ENCODE measurements at regions not wholly inside any gene's neighbourhood (a gene's known extent, or its start where the extent isn't known, plus 50 kb on each side); places are given as distances from the start of the nearest gene placed in this dataset.

GRCh38 chr2:166614029-166614428 lies 120.0 kb upstream of the SCN7A start:
- TF ChIP-seq CTCF (conservative IDR thresholded peaks at IDR 0.05; ENCODE audit: low read depth in 2 of 2): no peak
- no peak for TF ChIP-seq EZH2 (IDR thresholded peaks at IDR 0.05; ENCODE audit: low read depth, unreplicated experiment)
- no peak for TF ChIP-seq REST (IDR thresholded peaks at IDR 0.05; ENCODE audit: unreplicated experiment)
- no peak for TF ChIP-seq POLR2AphosphoS5 (IDR thresholded peaks at IDR 0.05; ENCODE audit: low read depth)
- TF ChIP-seq EZH2phosphoT487 (IDR thresholded peaks at IDR 0.05; ENCODE audit: unreplicated experiment): no peak
- TF ChIP-seq STAT1 (IDR thresholded peaks at IDR 0.05; ENCODE audit: unreplicated experiment): no peak
- TF ChIP-seq CREB1 (CRISPR knock-in tag; IDR thresholded peaks at IDR 0.05; ENCODE audit: low read depth): no peak
- no peak for TF ChIP-seq ZNF331 (CRISPR knock-in tag; IDR thresholded peaks at IDR 0.05; ENCODE audit: low read depth)
- no peak for TF ChIP-seq JUNB (IDR thresholded peaks at IDR 0.05; ENCODE audit: unreplicated experiment)
- TF ChIP-seq ETS1 (IDR thresholded peaks at IDR 0.05): no peak
- no peak for TF ChIP-seq NANOG (IDR thresholded peaks at IDR 0.05; ENCODE audit: borderline replicate concordance)
- TF ChIP-seq ZNF114 (CRISPR knock-in tag; IDR thresholded peaks at IDR 0.05): no peak
- no peak for TF ChIP-seq ZNF462 (CRISPR knock-in tag; IDR thresholded peaks at IDR 0.05)

All from GM23338 (cell line).